Endothelial cell of umbilical vein (primary cell): ENCODE measurements at regions not wholly inside any gene's neighbourhood (a gene's known extent, or its start where the extent isn't known, plus 50 kb on each side); places are given as distances from the start of the nearest gene placed in this dataset.

ENCODE experiments used
- BruUV-seq: library from RNA; stranded (reverse); fragments of 400-500 nt; replicated peaks from 2 replicates; lab custom pipeline; 2021; lab: Mats Ljungman, UMichigan
- CTCF ChIA-PET: fragments of 300-600, 350-600 bp; sonication (Branson Sonifier 250); formaldehyde crosslinking; loops from one replicate; lab custom pipeline; 2021; ENCODE audit warnings: antibody characterized with exemption, inconsistent platforms; lab: Charles Lee
- POLR2A ChIA-PET: fragments of 300-600, 350-600 bp; sonication (Branson Sonifier 250); formaldehyde crosslinking; loops from one replicate; lab custom pipeline; 2021; ENCODE audit warnings: antibody characterized with exemption, inconsistent platforms; lab: Charles Lee
- DNase-seq: peaks from one replicate; pipeline ENCODE4 v3.0.0-alpha.2; 2011; ENCODE audit warnings: low read depth, low spot score
- FAIRE-seq: peaks from 2 replicates; lab custom pipeline; 2011; peaks lifted over from hg19 to GRCh38; lab: Jason Lieb, UNC
- H2AFZ ChIP-seq: 2 replicates; pipeline ENCODE4 v1.6.0; 2012; ENCODE audit warnings: low read depth, low read length, control low read depth, inconsistent platforms
- H3K27ac ChIP-seq: 2 replicates; pipeline ENCODE4 v1.5.1; 2011; ENCODE audit warnings: low read depth, mild to moderate bottlenecking, control low read depth, low read length, moderate library complexity; ENCODE audit not compliant: insufficient read depth
- H3K27me3 ChIP-seq, 2 experiments: 2 replicates each; pipeline versions ENCODE4 v1.6.0 to v1.6.1; 2011; ENCODE audit warnings: low read length in 2 of 2, mixed read lengths in 1 of 2; ENCODE audit not compliant: control insufficient read depth in 2 of 2, insufficient read depth in 2 of 2
- H3K36me3 ChIP-seq, 2 experiments: 2 replicates in 1 of 2; 3 replicates in 1 of 2; pipeline ENCODE4 v1.5.1; 2011; ENCODE audit warnings: low read length in 2 of 2, mild to moderate bottlenecking in 1 of 2, moderate library complexity in 1 of 2; ENCODE audit not compliant: control insufficient read depth in 2 of 2, insufficient read depth in 2 of 2; ENCODE audit errors: extremely low read depth in 1 of 2
- H3K4me1 ChIP-seq: 3 replicates; pipeline ENCODE4 v1.5.1; 2011; ENCODE audit warnings: mild to moderate bottlenecking, low read length; ENCODE audit not compliant: control insufficient read depth, insufficient read depth; ENCODE audit errors: extremely low read depth
- H3K4me2 ChIP-seq: 2 replicates; pipeline ENCODE4 v1.6.1; 2011; ENCODE audit warnings: low read length, control low read depth, mixed read lengths; ENCODE audit not compliant: insufficient read depth
- H3K4me3 ChIP-seq, 3 experiments: fragments of 200-600 bp in 1 of 3; sonication (generic), shearing (Covaris generic) in 1 of 3; replicated peaks in 1 of 3; 2 replicates each; pipeline ENCODE4 v1.5.1; 2011 to 2016; ENCODE audit warnings: control low read depth in 3 of 3, low read length in 3 of 3, mild to moderate bottlenecking in 2 of 3, inconsistent platforms in 1 of 3, low read depth in 1 of 3, moderate library complexity in 1 of 3; ENCODE audit not compliant: insufficient read depth in 1 of 3
- H3K79me2 ChIP-seq: 2 replicates; pipeline ENCODE4 v1.6.0; 2012; ENCODE audit warnings: low read length, inconsistent platforms; ENCODE audit not compliant: control insufficient read depth, insufficient read depth
- H3K9ac ChIP-seq: replicated peaks from 2 replicates; pipeline ENCODE3; 2011; ENCODE audit warnings: low read length, control low read depth; ENCODE audit not compliant: insufficient read depth; ENCODE audit errors: extremely low read depth
- H3K9me1 ChIP-seq: replicated peaks from 3 replicates; pipeline ENCODE4 v1.6.0; 2011; ENCODE audit warnings: mild to moderate bottlenecking, low read length; ENCODE audit not compliant: control insufficient read depth, insufficient read depth; ENCODE audit errors: extremely low read depth
- H3K9me3 ChIP-seq: replicated peaks from 2 replicates; pipeline ENCODE4 v1.5.1; 2012; ENCODE audit warnings: low read length, inconsistent platforms; ENCODE audit not compliant: control insufficient read depth, insufficient read depth
- H4K20me1 ChIP-seq: replicated peaks from 2 replicates; pipeline ENCODE3; 2011; ENCODE audit warnings: mild to moderate bottlenecking, low read length; ENCODE audit not compliant: control insufficient read depth, insufficient read depth; ENCODE audit errors: extremely low read depth
- CTCF ChIP-seq, 2 donors: IDR thresholded peaks; 1 replicate in 1 of 2; 2 replicates in 1 of 2; pipeline ENCODE4 v1.5.1; 2011; ENCODE audit warnings: low read length in 2 of 2, mild to moderate bottlenecking in 2 of 2, moderate library complexity in 2 of 2, control low read depth in 1 of 2, inconsistent platforms in 1 of 2, low read depth in 1 of 2; ENCODE audit not compliant: insufficient read depth in 1 of 2; ENCODE audit errors: extremely low read depth in 1 of 2
- EZH2 ChIP-seq: IDR thresholded peaks from 2 replicates; pipeline ENCODE4 v1.6.1; 2012; ENCODE audit warnings: borderline replicate concordance, low read depth, mild to moderate bottlenecking, moderate library complexity, low read length, inconsistent platforms; ENCODE audit not compliant: severe bottlenecking
- FOS ChIP-seq: IDR thresholded peaks from 2 replicates; pipeline ENCODE4 v1.6.1; 2011; ENCODE audit warnings: mild to moderate bottlenecking, low read length, moderate library complexity, borderline replicate concordance; ENCODE audit not compliant: insufficient read depth
- GATA2 ChIP-seq: IDR thresholded peaks from 2 replicates; pipeline ENCODE4 v1.7.0; 2011; ENCODE audit warnings: low read depth, mild to moderate bottlenecking, moderate library complexity, mixed read lengths, low read length; ENCODE audit not compliant: insufficient read length, insufficient read depth
- JUN ChIP-seq: IDR thresholded peaks from 2 replicates; pipeline ENCODE4 v1.6.1; 2011; ENCODE audit warnings: borderline replicate concordance, low read depth; ENCODE audit not compliant: insufficient read length, insufficient read depth
- MYC ChIP-seq: IDR thresholded peaks from one replicate; pipeline ENCODE4 v1.6.1; 2011; ENCODE audit warnings: mild to moderate bottlenecking, low read depth, low read length
- POLR2A ChIP-seq: IDR thresholded peaks from 2 replicates; pipeline ENCODE4 v1.6.1; 2012; ENCODE audit warnings: low read depth, mild to moderate bottlenecking, control low read depth, low read length
- POLR2AphosphoS5 ChIP-seq: IDR thresholded peaks from 2 replicates; pipeline ENCODE4 v1.6.1; 2012; ENCODE audit warnings: low read depth, mild to moderate bottlenecking, control low read depth, low read length, moderate library complexity; ENCODE audit not compliant: insufficient read depth
- dilution Hi-C: fragments of 300-500 bp; cut with MboI; formaldehyde crosslinking; loops from one replicate; pipeline ENCODE4 v1.15.0; 2019; ENCODE audit warnings: low sequenced_read_pairs; ENCODE audit not compliant: extremely low pct_ligation_motif_present
- intact Hi-C: fragments of 100-400 bp; cut with micrococcal nuclease; formaldehyde crosslinking; loops from one replicate; pipeline ENCODE4 v1.10.0; 2022
- TF ChIP-seq, protein P1 (sequence below): IDR thresholded peaks from 2 replicates; pipeline ENCODE4 v1.6.1; 2011; ENCODE audit not compliant: insufficient read depth, insufficient read length

DNA sequence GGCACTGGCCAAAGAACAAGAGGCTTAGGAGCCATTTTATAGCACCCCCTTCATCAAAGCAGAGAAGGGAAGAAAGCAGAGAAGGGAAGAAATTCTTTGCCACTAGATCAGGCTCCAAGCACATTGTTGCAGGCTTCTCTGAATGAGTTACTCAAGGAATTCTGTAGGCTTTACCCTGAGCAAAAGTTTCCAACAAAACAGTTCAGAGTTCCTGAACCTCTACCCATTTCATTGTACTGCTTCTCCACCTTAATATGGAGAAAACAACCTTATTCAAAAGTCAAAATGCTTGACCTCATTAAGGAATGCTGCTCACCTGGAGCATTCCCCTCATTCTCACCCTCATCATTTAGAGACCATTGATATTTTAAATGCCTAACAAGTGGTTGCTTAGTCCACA, 115.5 kb upstream of the LOC128125822 start:
- Histone ChIP-seq H3K36me3 (no peaks in the 10 kb centered on the region), H3K79me2 (no peaks in the 10 kb centered on the region), H4K20me1 (no peaks in the 10 kb centered on the region), H3K4me3 (no peak overlapping the region), H3K27ac (no peak overlapping the region), H3K9me1 (no peaks in the 10 kb centered on the region), H3K4me2 (no peak overlapping the region), H2AFZ (no peak overlapping the region), H3K4me1 (no peaks in the 10 kb centered on the region), H3K9me3 (no peaks in the 10 kb centered on the region), H3K9ac (no peak overlapping the region), H3K27me3 (no peaks in the 10 kb centered on the region)
- ChIA-PET POLR2A (no interaction called here), CTCF (no interaction called here)
- no peak for FAIRE-seq
- no peak for DNase-seq
- no TSS peak for BruUV-seq
- dilution Hi-C loops, result no loop called here
- TF ChIP-seq GATA2 (no peak), CTCF (IDR thresholded peaks at IDR 0.05; ENCODE audit: extremely low read depth in 1 of 2, insufficient read depth in 1 of 2, low read depth in 1 of 2, low read length in 2 of 2) (no peak), MYC (no peak)
- intact Hi-C loops, result no loop called here

DNA sequence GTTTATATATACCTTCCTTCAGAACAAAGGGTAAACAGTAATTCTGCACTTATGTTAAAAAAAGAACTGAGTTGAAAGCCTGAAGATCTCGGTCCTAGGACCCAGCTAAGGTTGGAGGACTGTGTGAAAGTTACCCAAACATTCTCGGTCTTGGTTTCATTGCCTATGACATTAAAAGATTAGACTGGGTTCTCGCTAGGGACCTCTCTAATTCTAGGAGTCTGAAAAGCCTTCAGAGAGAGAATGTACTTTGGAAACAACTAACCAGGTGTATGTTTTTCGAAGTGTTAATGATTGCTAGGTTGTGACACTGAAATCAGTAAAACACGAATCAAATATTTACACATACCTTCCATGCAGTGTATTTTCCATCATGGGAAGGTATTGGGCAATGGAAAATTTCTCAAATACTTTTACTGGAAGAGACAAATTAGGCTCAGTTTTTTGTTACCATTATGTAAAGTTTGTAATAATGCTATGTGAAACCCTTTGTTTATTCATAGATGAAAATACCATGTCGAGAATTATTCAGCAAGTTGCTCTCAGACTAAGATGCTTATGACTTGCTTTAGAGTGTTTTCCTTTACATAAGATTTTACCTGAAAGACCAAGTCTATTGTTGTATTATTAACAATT, 113.7 kb upstream of the LOC128125822 start:
- no peaks in the 10 kb centered on the region for H4K20me1 ChIP-seq
- H3K79me2 ChIP-seq, result no peaks in the 10 kb centered on the region
- no peak overlapping the region for H3K4me3 ChIP-seq
- no peaks in the 10 kb centered on the region for H3K36me3 ChIP-seq
- TF ChIP-seq FOS (no peak), EZH2 (no peak), GATA2 (no peak), POLR2A (no peak), JUN (no peak), CTCF (IDR thresholded peaks at IDR 0.05; ENCODE audit: extremely low read depth in 1 of 2, insufficient read depth in 1 of 2, low read depth in 1 of 2, low read length in 2 of 2) (no peak), MYC (no peak), POLR2AphosphoS5 (no peak)
- TF ChIP-seq, protein P1, sequence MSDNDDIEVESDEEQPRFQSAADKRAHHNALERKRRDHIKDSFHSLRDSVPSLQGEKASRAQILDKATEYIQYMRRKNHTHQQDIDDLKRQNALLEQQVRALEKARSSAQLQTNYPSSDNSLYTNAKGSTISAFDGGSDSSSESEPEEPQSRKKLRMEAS, result no peak
- DNase-seq (no peak), FAIRE-seq (no peak)
- intact Hi-C loops (no loop called here), dilution Hi-C loops (no loop called here)
- no peaks in the 10 kb centered on the region for H3K9me1 ChIP-seq
- no peaks in the 10 kb centered on the region for H3K4me1 ChIP-seq
- H3K27me3 ChIP-seq, result no peaks in the 10 kb centered on the region
- H3K9me3 ChIP-seq, result no peaks in the 10 kb centered on the region
- no peak overlapping the region for H3K4me2 ChIP-seq
- H3K27ac ChIP-seq, result no peak overlapping the region
- BruUV-seq, result no TSS peak
- H3K9ac ChIP-seq, result no peak overlapping the region
- ChIA-PET CTCF (no interaction called here), POLR2A (no interaction called here)
- H2AFZ ChIP-seq, result no peak overlapping the region
